Loucy (cell line): ENCODE measurements at regions not wholly inside any gene's neighbourhood (a gene's known extent, or its start where the extent isn't known, plus 50 kb on each side); places are given as distances from the start of the nearest gene placed in this dataset.

ENCODE experiments used
- H2AFZ ChIP-seq: fragments of 200-600 bp; sonication (generic); 2 replicates; pipeline ENCODE4 v1.6.0; 2016; ENCODE audit warnings: antibody characterized with exemption, mild to moderate bottlenecking, low read length, moderate library complexity
- H3F3A ChIP-seq: fragments of 200-600 bp; 2 replicates; pipeline ENCODE4 v1.6.0; 2016; ENCODE audit warnings: antibody characterized with exemption, low read depth, mild to moderate bottlenecking
- H3K27me3 ChIP-seq: fragments of 200-600 bp; sonication (generic); 2 replicates; pipeline ENCODE4 v1.6.1; 2014; ENCODE audit warnings: low read length, mild to moderate bottlenecking; ENCODE audit not compliant: insufficient read depth, poor library complexity, severe bottlenecking
- H3K36me3 ChIP-seq: fragments of 200-600 bp; sonication (generic); 2 replicates; pipeline ENCODE4 v1.6.1; 2016; ENCODE audit warnings: low read length; ENCODE audit not compliant: insufficient read depth
- H3K4me1 ChIP-seq: fragments of 200-600 bp; sonication (generic); 2 replicates; pipeline ENCODE4 v1.5.1; 2014; ENCODE audit warnings: low read length, mild to moderate bottlenecking; ENCODE audit not compliant: insufficient read depth, poor library complexity, severe bottlenecking
- H3K4me2 ChIP-seq: fragments of 200-600 bp; sonication (generic); 2 replicates; pipeline ENCODE4 v1.6.0; 2014; ENCODE audit warnings: antibody characterized with exemption, low read length, low read depth, mild to moderate bottlenecking; ENCODE audit not compliant: poor library complexity, severe bottlenecking
- H3K4me3 ChIP-seq: fragments of 200-600 bp; sonication (generic); 2 replicates; pipeline ENCODE4 v1.5.1; 2014; ENCODE audit warnings: low read length, mild to moderate bottlenecking, mixed read lengths; ENCODE audit not compliant: poor library complexity, severe bottlenecking
- H3K79me2 ChIP-seq: fragments of 200-600 bp; sonication (generic); 2 replicates; pipeline ENCODE4 v1.6.1; 2014; ENCODE audit warnings: low read length; ENCODE audit not compliant: insufficient read depth
- H3K9ac ChIP-seq: fragments of 200-600 bp; sonication (generic); 2 replicates; pipeline ENCODE4 v1.6.0; 2014; ENCODE audit warnings: mild to moderate bottlenecking, low read depth, low read length, moderate library complexity; ENCODE audit not compliant: poor library complexity, severe bottlenecking
- H3K9me2 ChIP-seq: fragments of 200-600 bp; sonication (generic); replicated peaks from 2 replicates; pipeline ENCODE4 v1.6.1; 2016; ENCODE audit warnings: low read depth, low read length, mixed read lengths
- H3K9me3 ChIP-seq: fragments of 200-600 bp; sonication (generic); 2 replicates; pipeline ENCODE4 v1.6.1; 2014; ENCODE audit warnings: mild to moderate bottlenecking, antibody characterized with exemption, low read length, low read depth; ENCODE audit not compliant: insufficient read depth
- H4K20me1 ChIP-seq: fragments of 200-600 bp; sonication (generic); 2 replicates; pipeline ENCODE4 v1.6.0; 2014; ENCODE audit warnings: antibody characterized with exemption, low read length, mild to moderate bottlenecking; ENCODE audit not compliant: insufficient read depth, poor library complexity, severe bottlenecking
- EZH2phosphoT487 ChIP-seq: fragments of 200-600 bp; IDR thresholded peaks from 2 replicates; pipeline ENCODE4 v1.6.1; 2018; ENCODE audit warnings: antibody characterized with exemption, mild to moderate bottlenecking, moderate library complexity, borderline replicate concordance
- TF ChIP-seq, protein P1 (sequence below): fragments of 200-600 bp; sonication (generic); conservative IDR thresholded peaks from 2 replicates; pipeline ENCODE4 v1.5.1; 2014; ENCODE audit warnings: mild to moderate bottlenecking, antibody characterized with exemption, low read length

DNA sequence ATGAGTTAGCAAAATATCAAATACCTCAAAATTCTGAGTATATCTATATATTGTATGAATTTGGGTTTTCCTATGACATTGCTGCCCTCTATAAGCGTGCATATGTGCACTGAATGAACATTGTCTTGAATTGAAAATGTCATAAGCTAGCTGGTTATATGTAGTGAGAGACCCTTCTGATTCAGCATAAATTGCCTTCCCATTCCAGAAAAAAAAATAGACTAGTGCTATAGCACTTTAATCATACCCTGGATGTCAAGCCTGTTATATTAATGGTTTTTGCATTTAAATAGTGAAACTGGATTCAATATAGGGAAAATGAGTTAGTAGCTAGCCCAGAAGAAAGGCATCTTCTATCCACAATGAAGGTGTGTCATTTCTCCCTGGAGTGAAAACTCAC is 265.1 kb downstream of the TUSC7 start:
- Histone ChIP-seq H3K9me3 (no peaks in the 10 kb centered on the region), H3K9me2 (no peaks in the 10 kb centered on the region), H3K9ac (no peak overlapping the region), H3K4me1 (no peaks in the 10 kb centered on the region), H3K4me2 (no peak overlapping the region), H3K4me3 (no peak overlapping the region), H4K20me1 (no peaks in the 10 kb centered on the region), H3K27me3 (no peaks in the 10 kb centered on the region), H3K36me3 (no peaks in the 10 kb centered on the region), H3K79me2 (no peaks in the 10 kb centered on the region), H2AFZ (no peak overlapping the region), H3F3A (no peaks in the 10 kb centered on the region)
- no peak for TF ChIP-seq EZH2phosphoT487
- TF ChIP-seq, protein P1, sequence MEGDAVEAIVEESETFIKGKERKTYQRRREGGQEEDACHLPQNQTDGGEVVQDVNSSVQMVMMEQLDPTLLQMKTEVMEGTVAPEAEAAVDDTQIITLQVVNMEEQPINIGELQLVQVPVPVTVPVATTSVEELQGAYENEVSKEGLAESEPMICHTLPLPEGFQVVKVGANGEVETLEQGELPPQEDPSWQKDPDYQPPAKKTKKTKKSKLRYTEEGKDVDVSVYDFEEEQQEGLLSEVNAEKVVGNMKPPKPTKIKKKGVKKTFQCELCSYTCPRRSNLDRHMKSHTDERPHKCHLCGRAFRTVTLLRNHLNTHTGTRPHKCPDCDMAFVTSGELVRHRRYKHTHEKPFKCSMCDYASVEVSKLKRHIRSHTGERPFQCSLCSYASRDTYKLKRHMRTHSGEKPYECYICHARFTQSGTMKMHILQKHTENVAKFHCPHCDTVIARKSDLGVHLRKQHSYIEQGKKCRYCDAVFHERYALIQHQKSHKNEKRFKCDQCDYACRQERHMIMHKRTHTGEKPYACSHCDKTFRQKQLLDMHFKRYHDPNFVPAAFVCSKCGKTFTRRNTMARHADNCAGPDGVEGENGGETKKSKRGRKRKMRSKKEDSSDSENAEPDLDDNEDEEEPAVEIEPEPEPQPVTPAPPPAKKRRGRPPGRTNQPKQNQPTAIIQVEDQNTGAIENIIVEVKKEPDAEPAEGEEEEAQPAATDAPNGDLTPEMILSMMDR: no peak

DNA sequence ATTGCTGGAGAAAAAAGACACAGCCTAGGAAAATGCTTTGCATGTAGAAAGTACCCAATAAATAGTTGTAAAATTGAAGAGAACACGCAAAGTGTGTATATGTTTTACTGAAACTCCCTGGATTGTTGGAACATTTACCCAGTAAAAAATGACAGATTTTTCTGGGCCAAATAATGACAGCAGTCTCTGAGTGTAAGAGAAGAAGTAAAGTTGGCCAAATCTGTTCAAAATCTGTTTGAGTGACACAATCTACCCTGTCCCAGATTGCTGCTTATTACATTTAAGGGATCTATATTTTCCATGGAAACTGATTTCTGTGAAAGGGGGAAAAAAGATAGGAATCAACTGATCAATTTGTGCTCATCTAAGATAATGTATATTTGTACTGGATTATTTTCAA is 267.9 kb downstream of the TUSC7 start:
- Histone ChIP-seq H3K9me3 (no peaks in the 10 kb centered on the region), H3K9me2 (no peaks in the 10 kb centered on the region), H3K4me3 (no peak overlapping the region), H3K9ac (no peak overlapping the region), H3K36me3 (no peaks in the 10 kb centered on the region), H3K79me2 (no peaks in the 10 kb centered on the region), H3K4me1 (no peaks in the 10 kb centered on the region), H4K20me1 (no peaks in the 10 kb centered on the region), H3K27me3 (no peaks in the 10 kb centered on the region), H2AFZ (no peak overlapping the region), H3K4me2 (no peak overlapping the region), H3F3A (no peaks in the 10 kb centered on the region)
- TF ChIP-seq, protein P1: no peak
- no peak for TF ChIP-seq EZH2phosphoT487

DNA sequence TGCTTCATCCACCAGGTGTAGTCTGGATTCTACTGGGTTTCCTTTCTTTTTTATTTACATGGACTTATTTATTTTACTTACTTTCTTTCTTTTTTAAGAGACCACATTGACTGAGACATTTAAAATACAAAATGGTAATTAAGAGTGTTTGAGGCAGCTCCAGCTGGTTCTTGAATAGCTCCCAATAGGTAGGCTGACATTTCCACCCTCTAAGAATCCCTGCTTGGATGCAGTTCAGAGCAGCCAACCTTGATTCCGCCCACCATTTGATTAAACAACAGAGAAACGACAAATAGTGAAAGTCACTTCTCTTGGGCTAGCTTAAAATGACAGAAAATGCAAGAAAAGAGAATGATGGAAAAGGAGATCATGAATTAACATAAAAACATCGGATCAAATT is 270.5 kb downstream of the TUSC7 start:
- Histone ChIP-seq H3K9me3 (no peaks in the 10 kb centered on the region), H3K4me1 (no peaks in the 10 kb centered on the region), H3K36me3 (no peaks in the 10 kb centered on the region), H3K9ac (no peak overlapping the region), H3K27me3 (no peaks in the 10 kb centered on the region), H3K9me2 (no peaks in the 10 kb centered on the region), H3K4me3 (no peak overlapping the region), H2AFZ (no peak overlapping the region), H3K79me2 (no peaks in the 10 kb centered on the region), H3F3A (no peaks in the 10 kb centered on the region), H4K20me1 (no peaks in the 10 kb centered on the region), H3K4me2 (no peak overlapping the region)
- TF ChIP-seq, protein P1: no peak
- no peak for TF ChIP-seq EZH2phosphoT487
